GM21423 (cell line): ENCODE measurements at regions not wholly inside any gene's neighbourhood (a gene's known extent, or its start where the extent isn't known, plus 50 kb on each side); places are given as distances from the start of the nearest gene placed in this dataset.
"Not testable (repeated sequence)": the region's sequence is repeated elsewhere in the genome, so short reads cannot be mapped to it uniquely, and the experiment has no call there.

Experiments used
- ATAC-seq: cut with Tn5 transposase; IDR thresholded peaks from one replicate; pipeline ENCODE4 v1.9.1; 2021; ENCODE audit warnings: mild to moderate bottlenecking, moderate library complexity; ENCODE audit not compliant: unreplicated experiment

DNA sequence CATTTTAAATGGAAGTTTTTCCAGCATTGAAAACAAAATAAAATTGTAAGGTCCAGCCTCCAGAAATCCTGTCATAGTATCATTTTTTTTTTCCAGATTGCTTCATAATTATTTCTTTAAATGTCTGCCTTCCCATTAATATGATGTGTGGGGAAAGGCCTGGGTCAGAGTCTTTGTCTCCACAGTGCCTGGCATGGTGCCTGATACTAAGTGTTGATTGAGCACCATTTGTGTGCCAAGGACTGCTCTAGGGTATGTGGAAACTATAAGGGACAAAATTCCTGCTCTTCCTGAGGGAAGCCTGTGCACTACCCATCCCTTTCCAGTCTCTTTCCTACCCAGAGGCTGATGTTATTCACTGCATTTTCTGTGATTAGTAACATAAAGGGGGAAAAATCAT lies 53.1 kb upstream of the BEND4 start:
- ATAC-seq = no peak

DNA sequence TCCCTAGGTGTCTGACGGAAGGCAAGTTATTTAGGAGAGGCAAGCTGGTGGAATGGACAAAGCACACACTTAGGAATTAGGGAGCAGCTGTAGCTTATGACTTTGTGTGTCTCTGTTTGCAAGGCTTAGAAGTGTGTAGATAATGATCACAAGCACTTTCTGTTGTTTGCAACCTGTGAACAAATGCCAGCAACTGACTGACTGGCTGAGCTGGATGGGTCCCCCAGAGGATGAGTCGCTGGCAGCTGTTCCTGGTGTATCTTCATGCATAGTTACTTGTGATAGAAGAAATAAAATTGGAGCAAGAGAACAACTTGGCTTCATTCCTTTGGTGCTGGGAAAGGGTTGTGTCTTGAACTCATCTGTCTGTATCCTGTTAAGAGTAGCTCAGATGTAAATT lies 64.2 kb upstream of the BEND4 start:
- no peak for ATAC-seq

DNA sequence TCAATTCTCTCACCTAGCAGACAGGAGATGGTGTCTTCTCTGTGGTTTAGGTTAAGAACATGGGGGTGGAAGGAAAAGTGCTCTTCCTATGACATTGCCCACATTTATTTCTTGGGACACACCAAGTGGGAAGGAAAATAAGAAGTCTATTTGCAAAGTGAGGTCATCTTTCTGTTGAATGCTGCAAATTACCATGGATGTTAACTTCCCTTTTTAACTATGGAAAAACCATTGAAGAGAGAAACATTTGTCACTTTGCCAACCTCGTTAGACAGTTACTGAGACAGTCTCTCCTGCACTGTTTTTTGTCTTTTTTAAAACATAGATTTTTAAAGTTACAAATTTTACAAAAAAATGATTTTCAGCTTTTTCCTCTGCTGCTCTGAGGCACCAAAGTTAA lies 72.8 kb upstream of the BEND4 start:
- ATAC-seq = no peak

DNA sequence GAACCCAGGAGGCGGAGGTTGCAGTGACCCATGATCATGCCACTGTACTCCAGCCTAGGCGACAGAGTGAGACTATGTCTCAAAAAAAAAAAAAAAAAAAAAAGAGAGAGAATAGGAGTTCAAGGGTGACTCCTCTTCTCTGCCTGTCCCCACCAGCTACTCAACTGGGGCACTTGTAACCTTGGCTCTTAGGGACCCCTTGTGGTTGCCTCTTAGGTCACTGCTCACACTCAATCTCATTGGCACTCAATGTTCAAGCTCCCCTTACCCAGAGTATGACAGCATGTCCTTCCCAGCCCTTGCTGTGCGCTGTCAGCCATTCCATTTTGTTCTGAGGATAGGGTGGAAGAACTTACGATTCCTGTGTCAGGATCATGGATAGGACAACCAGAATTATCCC lies 82.4 kb upstream of the BEND4 start:
- no peak for ATAC-seq

DNA sequence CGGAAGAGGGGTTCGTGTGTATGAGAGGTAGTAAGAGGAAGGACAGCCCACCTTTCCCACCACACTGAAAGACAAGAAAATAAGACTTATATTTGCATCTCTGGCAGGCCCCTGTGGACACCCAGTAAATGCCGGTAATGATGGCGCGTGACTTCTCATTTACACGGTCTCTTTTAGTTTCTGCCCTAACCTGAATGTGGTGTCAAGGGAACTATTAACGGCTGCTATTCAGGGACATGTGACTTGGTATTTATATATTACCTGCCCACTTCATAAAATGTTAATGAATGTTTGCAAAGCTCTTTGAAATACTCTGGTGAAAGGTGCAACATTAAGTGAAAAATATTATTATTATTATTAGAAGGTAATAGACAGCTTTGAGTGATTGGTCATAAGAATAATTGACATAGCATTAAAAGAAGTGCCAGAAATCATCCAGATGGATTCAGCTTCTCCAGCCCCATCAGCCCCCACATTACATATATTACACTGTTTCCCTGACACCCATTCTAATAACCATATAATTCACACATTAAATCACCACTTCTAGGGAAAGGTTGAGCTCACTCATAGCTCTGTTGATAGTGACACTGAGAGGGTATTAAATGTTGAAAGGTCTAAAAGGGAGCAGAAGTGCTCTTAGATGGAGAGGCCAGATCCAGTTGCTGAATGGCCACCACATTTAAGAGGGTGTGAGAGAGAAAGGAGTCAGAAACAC lies 83.0 kb upstream of the BEND4 start:
- no peak for ATAC-seq

DNA sequence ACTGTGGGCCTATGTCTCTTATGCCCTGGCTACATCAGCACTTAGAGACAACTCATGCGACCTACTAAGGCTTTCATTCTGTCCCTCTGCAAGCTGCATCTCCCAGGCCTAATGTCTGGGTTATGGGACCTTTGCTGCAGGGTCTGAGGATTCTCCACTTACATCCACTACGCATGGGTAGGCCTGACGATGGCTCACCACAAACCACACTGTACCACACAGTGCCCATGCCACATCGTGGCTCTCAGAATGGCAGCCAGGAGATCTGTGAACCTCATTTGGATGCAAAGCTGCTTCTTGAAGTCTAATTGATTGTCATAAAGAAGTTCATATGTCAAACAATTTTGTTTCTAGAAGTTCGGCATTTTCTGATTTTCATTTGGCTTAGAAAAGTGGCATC lies 84.6 kb upstream of the BEND4 start:
- ATAC-seq = no peak

DNA sequence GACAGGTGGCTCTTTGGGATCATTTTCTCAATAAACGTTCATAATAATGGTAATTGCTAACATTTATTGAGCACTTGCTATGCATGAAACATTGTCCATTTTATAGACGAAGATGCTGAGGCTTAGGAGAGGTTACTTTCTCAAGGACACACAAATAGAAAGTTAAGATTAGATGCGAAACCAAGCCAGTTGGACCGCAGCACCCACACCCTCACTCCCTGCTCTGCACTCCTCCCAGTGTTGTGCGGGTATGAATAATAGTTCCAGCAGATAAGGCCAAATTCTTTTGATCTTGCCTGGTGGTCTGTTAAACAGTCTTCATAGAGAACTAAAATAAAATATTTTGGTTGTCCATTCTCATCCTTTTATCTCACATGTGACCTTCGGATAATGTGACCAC lies 85.0 kb upstream of the BEND4 start:
- no peak for ATAC-seq

DNA sequence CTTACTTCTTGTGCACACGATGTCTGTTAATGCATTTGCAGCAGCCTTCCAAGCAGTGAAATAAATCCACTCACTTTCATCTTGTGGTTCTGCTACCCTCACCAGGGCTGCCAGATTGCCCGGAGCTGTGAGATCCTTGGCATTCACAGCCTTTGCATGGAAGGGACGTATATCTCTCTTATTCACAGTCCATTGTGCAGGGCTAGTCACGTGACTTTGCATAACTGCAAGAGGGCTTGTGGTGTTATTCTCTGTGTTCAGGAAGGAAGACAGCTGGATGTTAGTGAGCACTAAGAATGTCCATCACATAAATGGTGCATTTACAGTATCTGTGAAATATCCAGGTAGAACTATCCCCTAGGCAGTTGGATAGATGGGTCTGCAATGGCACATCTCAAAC lies 96.5 kb upstream of the BEND4 start:
- ATAC-seq = no peak

DNA sequence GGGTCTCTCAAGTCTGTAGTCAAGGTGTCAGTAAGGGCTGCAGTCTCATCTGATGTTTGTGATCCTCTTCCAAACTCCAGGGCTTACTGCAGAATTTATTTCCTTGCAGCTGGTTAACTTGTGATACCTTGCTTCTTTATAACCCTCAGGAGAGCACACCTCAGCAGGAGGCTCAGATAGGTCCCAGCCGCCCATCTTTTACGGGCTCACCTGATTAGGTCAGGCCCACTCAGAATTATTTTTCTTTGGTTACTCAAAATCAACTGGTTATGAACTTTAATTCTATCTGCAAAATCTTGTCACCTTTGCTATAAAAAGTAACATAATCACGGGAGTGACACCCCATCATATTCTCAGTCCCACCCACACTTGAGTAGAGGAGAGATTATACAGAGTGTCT lies 99.9 kb upstream of the BEND4 start:
- ATAC-seq = no peak

DNA sequence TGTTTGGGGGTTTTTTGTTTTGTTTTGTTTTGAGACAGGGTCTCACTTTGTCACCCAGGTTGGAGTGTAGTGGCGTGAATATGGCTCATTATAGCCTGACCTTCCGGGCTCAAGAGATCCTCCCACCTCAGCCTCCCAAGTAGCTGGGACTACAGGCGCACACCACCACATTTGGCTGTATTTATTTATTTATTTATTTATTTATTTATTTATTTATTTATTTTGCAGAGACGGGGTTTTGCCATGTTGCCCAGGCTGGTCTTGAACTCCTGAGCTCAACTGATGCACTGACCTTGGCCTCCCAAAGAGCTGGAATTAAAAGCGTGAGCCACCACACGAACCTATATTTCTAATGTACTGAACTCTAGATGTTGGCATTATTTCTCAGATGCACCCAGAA lies 105.2 kb upstream of the BEND4 start:
- not testable (repeated sequence) for ATAC-seq

DNA sequence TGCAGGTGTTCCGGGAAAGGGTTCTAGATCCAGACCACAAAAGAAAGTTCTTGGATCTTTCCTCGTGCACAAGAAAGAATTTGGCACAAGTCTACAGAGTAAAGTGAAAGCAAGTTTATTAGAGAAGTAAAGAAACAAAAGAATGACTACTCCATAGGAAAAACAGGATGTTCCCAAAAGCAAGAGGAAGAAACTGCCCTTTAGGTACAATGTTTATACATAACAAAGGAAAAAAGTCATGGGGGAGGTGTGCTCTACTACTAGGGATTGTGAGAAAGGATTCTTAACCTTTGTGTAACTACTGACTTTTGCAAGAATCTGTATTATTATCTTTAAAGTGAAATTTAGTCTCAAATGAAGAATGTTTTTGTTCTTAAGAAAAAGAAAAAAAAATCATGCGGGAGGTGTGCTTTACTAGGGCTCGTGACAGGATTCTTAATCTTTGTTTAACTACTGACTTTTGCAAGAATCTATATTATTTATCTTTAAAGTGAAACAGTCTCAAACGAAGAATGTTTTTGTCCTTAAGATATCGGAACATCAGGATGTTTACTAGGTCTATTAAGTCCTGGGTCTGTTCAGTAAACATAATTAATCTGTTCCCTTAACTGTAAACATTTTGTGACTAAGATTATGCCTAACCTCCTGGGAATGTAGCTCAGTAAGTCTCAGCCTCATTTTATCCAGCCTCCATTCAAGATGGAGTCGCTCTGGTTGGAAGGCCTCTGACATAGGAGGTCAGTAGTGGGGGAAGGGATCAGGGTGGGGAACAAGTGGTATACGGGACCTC lies 110.4 kb upstream of the BEND4 start:
- no peak for ATAC-seq

DNA sequence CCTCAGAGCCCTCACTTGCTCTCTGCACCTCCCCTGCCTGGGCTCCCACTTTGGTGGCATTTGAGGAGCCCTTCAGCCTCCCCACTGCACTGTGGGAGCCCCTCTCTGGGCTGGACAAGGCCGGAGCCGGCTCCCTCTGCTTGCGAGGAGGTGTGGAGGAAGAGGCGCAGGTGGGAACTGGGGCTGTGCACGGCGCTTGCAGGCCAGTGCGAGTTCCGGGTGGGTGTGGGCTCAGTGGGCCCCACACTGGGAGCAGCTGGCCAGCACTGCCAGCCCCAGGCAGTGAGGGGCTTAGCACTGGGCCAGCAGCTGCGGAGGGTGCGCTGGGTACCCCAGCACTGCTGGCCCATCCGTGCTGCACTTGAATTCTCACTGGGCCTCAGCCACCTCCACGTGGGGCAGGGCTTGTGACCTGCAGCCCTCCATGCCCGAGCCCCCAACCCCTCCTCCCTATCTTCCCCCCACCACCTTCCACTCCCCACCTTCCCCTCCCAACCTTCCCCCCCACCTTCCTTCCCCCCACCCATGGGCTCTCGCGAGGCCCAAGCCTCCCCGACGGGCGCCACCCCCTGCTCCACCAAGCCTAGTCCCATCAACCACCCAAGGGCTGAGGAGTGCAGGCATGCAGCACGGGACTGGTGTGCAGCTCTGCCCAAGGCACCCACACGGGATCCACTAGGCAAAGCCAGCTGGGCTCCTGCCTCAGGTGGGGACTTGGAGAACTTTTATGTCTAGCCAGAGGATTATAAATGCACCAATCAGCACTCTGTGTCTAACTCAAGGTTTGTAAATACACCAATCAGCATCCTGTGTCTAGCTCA lies 113.5 kb upstream of the BEND4 start:
- ATAC-seq = no peak

DNA sequence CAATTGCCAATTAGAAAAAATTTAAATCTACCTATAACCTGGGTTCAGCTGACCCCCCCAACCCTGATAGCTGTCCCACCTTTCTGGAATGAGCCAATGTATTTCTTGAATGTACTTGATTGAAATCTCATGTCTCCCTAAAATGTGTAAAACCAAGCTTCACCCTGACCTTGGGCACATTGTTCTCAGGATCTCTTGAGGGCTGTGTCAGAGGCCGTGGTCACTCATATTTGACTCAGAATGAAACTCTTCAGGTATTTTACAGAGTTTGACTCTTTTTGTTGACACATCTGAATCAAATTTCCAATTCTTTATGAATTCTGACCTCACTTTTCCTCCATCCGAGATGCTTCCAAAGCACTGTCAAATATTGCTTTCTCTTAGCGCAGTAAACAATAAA lies 115.3 kb upstream of the BEND4 start:
- no peak for ATAC-seq

DNA sequence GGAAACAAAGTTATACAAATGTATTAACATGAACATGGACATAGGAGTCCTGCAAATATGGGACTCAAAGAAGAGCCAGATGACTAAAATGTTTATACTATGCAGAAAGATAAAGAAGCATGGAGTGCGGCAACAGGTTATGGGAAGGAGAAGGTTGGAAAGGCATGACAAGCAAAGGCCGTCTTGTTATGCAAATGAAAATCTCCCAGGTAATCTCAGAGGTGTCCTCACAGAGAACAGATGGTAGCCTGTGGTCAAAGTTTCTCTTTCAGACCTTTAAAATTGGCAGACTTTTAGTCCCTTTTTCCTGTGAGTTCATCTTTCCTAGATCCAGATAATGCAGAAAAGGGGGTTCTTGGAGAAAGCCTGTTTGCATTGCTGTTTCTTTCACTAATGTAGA lies 116.4 kb upstream of the BEND4 start:
- ATAC-seq = no peak

DNA sequence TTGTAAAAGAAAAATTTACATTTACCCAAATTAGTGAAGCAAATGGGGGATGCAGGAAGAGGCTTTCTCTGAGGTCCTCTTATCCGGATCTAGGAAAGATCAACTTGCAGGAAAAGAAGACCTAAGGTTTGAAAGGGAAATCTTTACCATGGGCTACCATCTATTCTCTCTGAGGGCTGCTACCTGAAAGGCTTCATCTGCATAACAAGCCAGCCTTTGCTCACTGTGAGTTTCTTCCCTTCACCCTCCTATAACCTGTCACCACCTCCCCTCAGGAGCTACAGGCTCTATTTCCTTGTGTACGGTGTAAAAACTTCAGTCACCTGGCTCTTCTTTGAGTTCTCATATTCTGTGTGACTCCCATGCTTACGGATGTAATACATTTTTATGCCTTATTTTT lies 118.6 kb upstream of the BEND4 start:
- no peak for ATAC-seq

DNA sequence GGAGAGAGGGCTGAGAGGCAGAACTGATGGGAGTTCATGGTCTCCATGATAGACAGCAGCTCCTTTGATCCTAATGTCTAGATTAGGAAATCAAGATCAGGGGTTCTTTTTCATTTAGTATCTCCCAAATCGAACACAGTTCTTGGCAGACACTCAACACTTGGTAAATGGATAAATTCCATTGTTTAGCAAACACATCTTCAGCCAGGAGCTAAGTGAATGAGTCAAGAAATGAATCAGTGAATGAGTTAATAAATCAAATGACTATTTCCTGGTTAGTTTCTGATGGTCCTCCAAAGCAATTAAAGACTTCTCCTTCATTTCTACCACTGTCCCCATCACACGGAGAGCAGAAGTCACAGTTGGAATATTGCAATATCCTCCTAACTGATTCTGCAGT lies 120.0 kb upstream of the SHISA3 start:
- ATAC-seq = no peak

DNA sequence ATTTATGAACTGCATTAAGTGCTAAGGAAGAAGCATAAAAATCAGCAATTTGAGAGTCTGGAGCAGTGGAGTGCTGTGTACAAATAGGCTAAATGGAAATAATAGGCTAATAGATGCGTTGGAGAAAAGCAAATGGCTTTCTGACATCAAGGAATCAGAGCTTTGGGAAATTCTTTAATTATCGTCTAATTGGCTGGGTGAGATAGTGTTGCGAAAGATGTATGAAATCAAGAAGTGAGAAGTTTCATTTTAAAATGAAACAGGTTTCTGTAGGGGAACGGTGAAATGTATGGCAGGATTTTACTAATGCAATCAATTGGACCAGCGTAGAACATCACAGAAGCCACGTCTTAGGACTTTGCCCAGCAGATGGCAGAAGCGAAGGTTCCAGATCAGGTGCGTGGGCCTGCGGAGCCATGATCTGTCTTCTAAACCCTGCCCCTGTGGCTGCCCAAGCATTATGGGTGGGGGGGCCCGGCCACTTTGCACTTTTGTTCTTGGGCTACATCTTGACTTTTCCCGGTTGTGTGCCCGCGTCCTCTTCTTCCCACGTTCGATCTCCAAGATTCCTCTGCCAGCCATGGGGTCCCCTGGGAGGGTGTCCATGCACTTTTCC lies 118.5 kb upstream of the SHISA3 start:
- no peak for ATAC-seq

DNA sequence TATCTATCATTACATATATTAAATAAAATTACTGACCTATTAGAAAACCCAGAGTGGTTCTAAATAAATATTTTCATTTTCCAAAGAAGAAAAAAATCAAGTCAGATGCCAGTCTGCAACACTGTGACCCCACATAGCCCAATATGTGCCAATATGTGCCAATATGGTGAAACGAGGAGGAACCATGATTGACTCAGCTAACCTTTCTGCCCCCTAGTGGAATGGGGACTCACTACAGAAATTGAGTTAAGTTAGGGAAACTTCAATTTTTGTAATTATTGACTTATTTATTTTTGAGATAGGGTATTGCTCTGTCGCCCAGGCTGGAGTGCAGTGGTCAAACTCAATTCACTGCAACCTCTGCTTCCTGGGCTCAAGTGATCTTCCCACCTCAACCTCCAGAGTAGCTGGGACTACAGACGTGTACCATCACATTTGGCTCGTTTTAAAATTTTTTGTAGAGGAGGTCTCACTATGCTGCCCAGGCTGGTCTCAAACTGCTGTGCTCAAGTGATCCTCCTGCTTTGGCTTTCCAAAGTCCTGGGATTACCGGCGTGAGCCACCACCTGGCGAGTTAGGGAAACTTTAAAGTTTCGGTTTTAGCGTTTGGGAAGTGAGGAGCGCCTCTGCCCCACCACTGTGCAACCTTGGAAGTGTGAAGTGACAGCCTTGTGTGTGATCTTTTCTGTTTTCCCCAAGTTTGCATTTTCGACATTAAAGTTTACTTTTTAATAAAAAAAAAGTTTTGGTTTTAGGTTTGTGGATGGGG lies 116.8 kb upstream of the SHISA3 start:
- peak; percentile 30 for ATAC-seq

DNA sequence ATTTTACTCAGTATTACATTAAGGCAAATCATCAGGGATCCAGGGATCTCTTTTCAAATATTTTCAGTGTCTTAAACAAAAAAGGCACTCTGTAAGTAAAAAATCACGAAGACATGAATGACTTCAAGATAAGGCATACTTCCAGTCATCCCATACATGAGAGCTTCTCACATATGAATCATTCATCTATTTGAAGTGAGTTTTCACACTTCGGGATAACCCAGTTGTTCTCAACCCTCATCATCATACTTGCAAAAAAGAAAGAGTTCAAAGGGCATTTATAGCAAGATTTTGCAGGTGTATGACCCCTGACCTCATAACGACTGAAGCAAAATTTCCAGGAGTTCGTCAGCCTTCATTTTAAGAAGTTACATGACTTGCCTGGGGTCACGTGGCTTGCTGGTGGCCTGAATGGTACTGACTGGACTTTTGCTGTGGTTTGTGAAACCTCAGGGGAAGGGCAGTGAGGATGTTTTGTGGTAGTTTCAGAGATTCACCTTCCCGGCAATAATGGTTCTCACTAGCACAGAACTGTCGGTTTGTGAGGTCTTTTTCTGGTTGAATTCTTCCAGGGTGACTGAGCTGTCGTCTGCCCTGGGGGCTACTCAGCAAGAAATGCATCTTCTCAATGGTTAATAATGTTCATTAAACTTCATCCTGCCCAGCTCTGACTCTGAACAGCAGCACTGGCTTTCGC lies 115.8 kb upstream of the SHISA3 start:
- peak; percentile 75 for ATAC-seq
